Tibial nerve (tissue), 4 donors: ENCODE measurements at regions not wholly inside any gene's neighbourhood (a gene's known extent, or its start where the extent isn't known, plus 50 kb on each side); places are given as distances from the start of the nearest gene placed in this dataset.
A peak's percentile ranks its signal among the peaks of the same experiment; 100 is the strongest.
"Not testable (repeated sequence)": the region's sequence is repeated elsewhere in the genome, so short reads cannot be mapped to it uniquely, and the experiment has no call there.

Experiments used
- DNase-seq, 2 donors: peaks; one replicate each; pipeline ENCODE4 v3.0.0-alpha.2; 2019; ENCODE audit warnings: low spot score in 2 of 2
- H3K27ac ChIP-seq, 4 donors: fragments of 200-600 bp; sonication (generic) in 3 of 4; one replicate each; pipeline ENCODE4 v1.5.1; 2017 to 2019; ENCODE audit warnings: mild to moderate bottlenecking in 1 of 4
- H3K27me3 ChIP-seq, 2 donors: fragments of 200-600 bp; sonication (generic) in 1 of 2; one replicate each; pipeline versions ENCODE4 v1.5.1 to v1.6.0; 2017 to 2019
- H3K36me3 ChIP-seq, 3 donors: fragments of 200-600 bp; sonication (generic); one replicate each; pipeline ENCODE4 v1.5.1; 2018 to 2019
- H3K4me1 ChIP-seq, 4 donors: fragments of 200-600 bp; sonication (generic) in 3 of 4; one replicate each; pipeline ENCODE4 v1.5.1; 2017 to 2019
- H3K4me3 ChIP-seq, 4 donors: fragments of 200-600 bp; sonication (generic) in 3 of 4; one replicate each; pipeline ENCODE4 v1.5.1; 2017 to 2019; ENCODE audit warnings: mild to moderate bottlenecking in 1 of 4, moderate library complexity in 1 of 4
- H3K9me3 ChIP-seq, 4 donors: fragments of 200-600 bp; sonication (generic) in 3 of 4; one replicate each; pipeline ENCODE4 v1.5.1; 2017 to 2019
- EP300 ChIP-seq, 2 donors: sonication (generic); formaldehyde crosslinking; IDR thresholded peaks; one replicate each; pipeline ENCODE4 v1.6.1; 2017; ENCODE audit warnings: antibody characterized with exemption in 2 of 2, mild to moderate bottlenecking in 1 of 2
- POLR2A ChIP-seq, 2 donors: fragments of 450-650 bp; IDR thresholded peaks; one replicate each; pipeline ENCODE4 v1.6.1; 2017; ENCODE audit warnings: antibody characterized with exemption in 2 of 2, mild to moderate bottlenecking in 2 of 2, moderate library complexity in 2 of 2
- WGBS, 2 donors: methylation state at CpG; one replicate each; pipeline ENCODE4 v1.1.5; 2018; 5-methylcytosine and 5-hydroxymethylcytosine counted together
- TF ChIP-seq, protein P1 (sequence below), 5 experiments: fragments of 200-600 bp in 3 of 5; fragments of 450-650 bp in 2 of 5; sonication (generic) in 3 of 5; IDR thresholded peaks; one replicate each; pipeline ENCODE4 v1.5.1; 2016 to 2019; ENCODE audit warnings: antibody characterized with exemption in 5 of 5, mild to moderate bottlenecking in 3 of 5, moderate library complexity in 2 of 5

- no peak for TF ChIP-seq EP300 (IDR thresholded peaks at IDR 0.05)
- TF ChIP-seq POLR2A (IDR thresholded peaks at IDR 0.05), result no peak
- TF ChIP-seq, protein P1, sequence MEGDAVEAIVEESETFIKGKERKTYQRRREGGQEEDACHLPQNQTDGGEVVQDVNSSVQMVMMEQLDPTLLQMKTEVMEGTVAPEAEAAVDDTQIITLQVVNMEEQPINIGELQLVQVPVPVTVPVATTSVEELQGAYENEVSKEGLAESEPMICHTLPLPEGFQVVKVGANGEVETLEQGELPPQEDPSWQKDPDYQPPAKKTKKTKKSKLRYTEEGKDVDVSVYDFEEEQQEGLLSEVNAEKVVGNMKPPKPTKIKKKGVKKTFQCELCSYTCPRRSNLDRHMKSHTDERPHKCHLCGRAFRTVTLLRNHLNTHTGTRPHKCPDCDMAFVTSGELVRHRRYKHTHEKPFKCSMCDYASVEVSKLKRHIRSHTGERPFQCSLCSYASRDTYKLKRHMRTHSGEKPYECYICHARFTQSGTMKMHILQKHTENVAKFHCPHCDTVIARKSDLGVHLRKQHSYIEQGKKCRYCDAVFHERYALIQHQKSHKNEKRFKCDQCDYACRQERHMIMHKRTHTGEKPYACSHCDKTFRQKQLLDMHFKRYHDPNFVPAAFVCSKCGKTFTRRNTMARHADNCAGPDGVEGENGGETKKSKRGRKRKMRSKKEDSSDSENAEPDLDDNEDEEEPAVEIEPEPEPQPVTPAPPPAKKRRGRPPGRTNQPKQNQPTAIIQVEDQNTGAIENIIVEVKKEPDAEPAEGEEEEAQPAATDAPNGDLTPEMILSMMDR (IDR thresholded peaks at IDR 0.05), result no peak
- DNase-seq, result no peak
- 64 to 76% methylated on average over 2 of the region's 2 CpGs for WGBS, 2 donors
These were observed 51.1 kb upstream of the JADE1 start for GRCh38 chr4:128758314-128758922.

DNA sequence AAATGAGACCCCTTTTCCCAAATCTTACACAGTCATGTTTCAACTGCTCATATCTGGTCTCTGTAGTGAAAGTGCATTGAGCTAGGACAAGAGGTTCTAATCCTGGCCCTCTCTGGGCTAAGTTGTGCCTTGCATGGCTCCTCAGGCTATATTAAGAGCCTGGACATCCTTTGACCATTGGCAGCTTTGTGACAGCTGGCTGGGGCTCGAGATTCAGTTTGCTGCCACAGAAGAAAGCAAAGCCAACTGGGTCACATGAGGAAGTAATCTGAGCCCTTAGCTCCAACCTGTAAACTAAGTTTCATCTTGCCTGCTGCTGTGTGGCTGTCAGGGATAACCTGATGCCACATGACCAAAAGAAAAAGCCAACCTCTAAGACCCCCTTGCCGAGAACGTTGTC is 51.8 kb upstream of the JADE1 start:
- Histone ChIP-seq H3K27ac (no peak overlapping the region), H3K36me3 (no peaks in the 10 kb centered on the region), H3K9me3 (no peaks in the 10 kb centered on the region), H3K4me3 (no peak overlapping the region), H3K27me3 (no peaks in the 10 kb centered on the region), H3K4me1 (peaks cover 0 to 4% (median 0%) of the 10 kb centered on the region in 4 donors)
- 42 to 44% methylated on average over 3 of the region's 3 CpGs for WGBS, 2 donors
- peak in 1 of 2 donors; percentile 24 for DNase-seq
- no peak for TF ChIP-seq POLR2A (IDR thresholded peaks at IDR 0.05)
- TF ChIP-seq, protein P1 (IDR thresholded peaks at IDR 0.05), result no peak
- TF ChIP-seq EP300 (IDR thresholded peaks at IDR 0.05), result peak in 1 of 2 donors; percentile 7

More at GRCh38 chr4:128758314-128758922, 51.1 kb upstream of the JADE1 start:
- H3K36me3 ChIP-seq, result no peaks in the 10 kb centered on the region
- H3K4me3 ChIP-seq, result no peak overlapping the region
- peaks cover 0 to 4% (median 0%) of the 10 kb centered on the region in 4 donors for H3K4me1 ChIP-seq
- H3K27ac ChIP-seq, result no peak overlapping the region
- H3K9me3 ChIP-seq, result no peaks in the 10 kb centered on the region
- no peaks in the 10 kb centered on the region for H3K27me3 ChIP-seq

DNA sequence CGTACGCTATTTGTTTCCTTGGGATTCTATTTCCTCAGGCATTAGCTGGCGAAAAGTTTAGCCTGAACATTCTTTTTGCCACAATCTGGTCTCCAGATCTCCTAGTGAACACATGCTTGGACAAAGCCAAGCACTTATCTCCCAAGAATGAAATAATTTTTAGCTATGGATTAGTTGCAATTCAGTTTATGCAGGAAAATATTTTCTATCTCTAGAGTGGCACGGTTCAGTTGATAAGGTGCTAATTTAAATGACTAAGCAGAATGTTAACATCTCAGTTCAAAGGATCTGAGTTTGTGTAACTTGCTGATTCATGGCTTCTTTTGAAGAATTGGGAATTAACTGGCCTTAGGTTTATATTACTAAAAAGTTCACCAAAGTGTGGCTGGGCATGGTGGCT is 58.1 kb upstream of the JADE1 start:
- Histone ChIP-seq H3K36me3 (no peaks in the 10 kb centered on the region), H3K27me3 (no peaks in the 10 kb centered on the region), H3K4me1 (no peaks in the 10 kb centered on the region), H3K9me3 (no peaks in the 10 kb centered on the region), H3K4me3 (no peak overlapping the region), H3K27ac (no peak overlapping the region)
- 93 to 95% methylated on average over 4 of the region's 4 CpGs for WGBS, 2 donors
- TF ChIP-seq, protein P1 (IDR thresholded peaks at IDR 0.05), result no peak
- no peak for TF ChIP-seq POLR2A (IDR thresholded peaks at IDR 0.05)
- TF ChIP-seq EP300 (IDR thresholded peaks at IDR 0.05), result no peak
- DNase-seq, result no peak

GRCh38 chr4:128741748-128742147 is 67.8 kb upstream of the JADE1 start:
- H3K4me3 ChIP-seq, H3K27me3 ChIP-seq, H3K4me1 ChIP-seq, H3K36me3 ChIP-seq, DNase-seq, H3K27ac ChIP-seq, H3K9me3 ChIP-seq: not testable (repeated sequence)
- 95 to 96% methylated on average over 7 of the region's 7 CpGs for WGBS, 2 donors

DNA sequence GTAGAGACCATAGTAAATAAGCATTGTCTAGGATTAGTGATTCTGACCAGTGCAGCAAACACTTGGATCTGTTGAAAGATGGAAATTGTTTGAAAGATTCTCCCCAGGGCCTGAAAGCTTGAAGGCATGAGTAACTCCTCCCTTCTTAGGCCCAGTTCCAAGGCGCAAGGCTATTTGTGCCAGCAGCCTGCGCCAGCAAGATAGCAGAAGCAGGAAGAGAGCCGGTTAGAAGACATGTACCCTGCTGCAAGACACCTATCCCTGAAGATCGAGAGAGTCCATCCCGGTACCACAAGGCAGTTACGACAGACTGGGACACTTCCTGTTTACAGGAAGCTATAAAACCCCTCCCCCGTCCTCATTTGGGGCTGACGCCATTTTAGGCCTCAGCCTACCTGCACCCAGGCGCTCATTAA is 72.4 kb upstream of the JADE1 start:
- Histone ChIP-seq H3K27me3 (no peaks in the 10 kb centered on the region), H3K36me3 (no peaks in the 10 kb centered on the region), H3K9me3 (peaks cover 0 to 2% (median 0%) of the 10 kb centered on the region in 4 donors), H3K4me1 (no peaks in the 10 kb centered on the region), H3K27ac (no peak overlapping the region), H3K4me3 (no peak overlapping the region)
- WGBS, 2 donors, result 79 to 81% methylated on average over 9 of the region's 9 CpGs
- TF ChIP-seq, protein P1 (IDR thresholded peaks at IDR 0.05), result no peak
- TF ChIP-seq EP300 (IDR thresholded peaks at IDR 0.05), result no peak
- no peak for TF ChIP-seq POLR2A (IDR thresholded peaks at IDR 0.05)
- DNase-seq, result no peak
